ENCODE measurements at regions not wholly inside any gene's neighbourhood (a gene's known extent, or its start where the extent isn't known, plus 50 kb on each side); places are given as distances from the start of the nearest gene placed in this dataset.

DNA sequence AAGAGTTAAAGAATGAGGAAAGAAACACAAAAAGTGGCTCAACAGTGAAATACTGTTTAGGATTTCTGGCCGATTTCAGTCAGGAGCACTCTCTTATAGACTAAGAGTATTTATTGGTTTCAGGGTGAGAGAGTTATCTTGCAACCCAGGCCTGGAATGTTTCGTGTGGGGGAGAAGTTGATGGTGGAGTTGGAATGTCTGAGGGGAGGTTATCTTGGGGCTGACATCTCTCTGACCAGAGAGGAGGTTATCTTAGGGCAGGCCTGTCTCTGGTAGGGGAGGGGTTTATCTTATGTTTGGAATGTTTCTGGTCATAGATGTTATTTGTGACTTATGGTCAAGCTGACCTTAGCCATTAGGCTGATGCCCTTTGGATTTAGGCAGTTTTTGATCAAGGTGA, 80.3 kb downstream of the HTR1B start:
- intact Hi-C loops (cut with micrococcal nuclease), result no loop called here
- peaks cover 8 to 27% of the 10 kb centered on the region in 2 donors for H3K9me3 Mint-ChIP-seq
- no peaks in the 10 kb centered on the region for H3K36me3 ChIP-seq (ENCODE audit: control insufficient read depth, insufficient read depth, low read length)
- WGBS (ENCODE audit: insufficient coverage), result 80% methylated on average over 2 of the region's 2 CpGs
- peaks cover 16% of the 10 kb centered on the region for H3K36me3 Mint-ChIP-seq
- H3K27me3 Mint-ChIP-seq (ENCODE audit: low read depth in 2 of 2), result no peaks in the 10 kb centered on the region
- no peak overlapping the region for H3K27ac ChIP-seq (ENCODE audit: low read length)
- no peak overlapping the region for H3K4me3 Mint-ChIP-seq
- no peaks in the 10 kb centered on the region for H3K4me1 Mint-ChIP-seq
- no peak for TF ChIP-seq CTCF (IDR thresholded peaks at IDR 0.05)
- H3K9me3 ChIP-seq (ENCODE audit: control insufficient read depth, insufficient read depth, low read length), result peaks cover 2% of the 10 kb centered on the region
- no peak overlapping the region for H3K27ac Mint-ChIP-seq
- H3K27me3 ChIP-seq (ENCODE audit: control insufficient read depth, insufficient read depth, low read length), result no peaks in the 10 kb centered on the region
- no peaks in the 10 kb centered on the region for H3K4me1 ChIP-seq (ENCODE audit: control insufficient read depth, insufficient read depth, low read length)
- H3K4me3 ChIP-seq (ENCODE audit: low read length), result no peak overlapping the region
- DNase-seq (no peak), ATAC-seq (no peak)

DNA sequence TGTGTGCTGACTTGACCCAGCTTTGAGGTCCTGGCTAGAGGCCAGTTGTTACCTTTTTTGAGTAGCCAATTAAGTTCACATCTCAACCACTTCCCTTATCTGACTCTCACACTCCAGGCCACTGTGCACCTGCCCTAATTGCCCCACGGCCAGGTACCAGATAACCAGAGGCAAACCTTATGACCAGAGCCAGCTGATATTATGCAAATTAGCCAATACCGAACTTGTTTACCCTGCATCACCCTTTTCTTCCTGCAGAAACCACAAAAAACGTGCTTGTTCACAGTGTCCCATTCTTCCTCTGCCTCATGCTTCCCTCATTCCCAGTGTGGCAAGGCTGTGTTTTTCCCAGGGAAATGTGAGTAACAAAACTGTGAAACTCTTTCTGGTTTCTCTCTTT, 89.3 kb downstream of the HTR1B start:
- DNase-seq (no peak), ATAC-seq (no peak)
- H3K36me3 ChIP-seq (ENCODE audit: control insufficient read depth, insufficient read depth, low read length), result no peaks in the 10 kb centered on the region
- Mint-ChIP-seq H3K27me3 (ENCODE audit: low read depth in 2 of 2) (no peaks in the 10 kb centered on the region), H3K9me3 (peaks cover 15 to 19% of the 10 kb centered on the region in 2 donors), H3K27ac (no peak overlapping the region), H3K36me3 (peaks cover 7% of the 10 kb centered on the region), H3K4me1 (no peaks in the 10 kb centered on the region), H3K4me3 (no peak overlapping the region)
- H3K9me3 ChIP-seq (ENCODE audit: control insufficient read depth, insufficient read depth, low read length), result no peaks in the 10 kb centered on the region
- no peaks in the 10 kb centered on the region for H3K27me3 ChIP-seq (ENCODE audit: control insufficient read depth, insufficient read depth, low read length)
- H3K4me3 ChIP-seq (ENCODE audit: low read length), result no peak overlapping the region
- no peaks in the 10 kb centered on the region for H3K4me1 ChIP-seq (ENCODE audit: control insufficient read depth, insufficient read depth, low read length)
- WGBS (ENCODE audit: insufficient coverage), result 27% methylated on average over 3 of the region's 3 CpGs
- no peak for TF ChIP-seq CTCF (IDR thresholded peaks at IDR 0.05)
- H3K27ac ChIP-seq (ENCODE audit: low read length), result no peak overlapping the region
- intact Hi-C loops (cut with micrococcal nuclease), result no loop called here

- Mint-ChIP-seq H3K9me3 (peaks cover 12% of the 10 kb centered on the region in 2 donors), H3K27me3 (ENCODE audit: low read depth in 2 of 2) (no peaks in the 10 kb centered on the region)
- WGBS (ENCODE audit: insufficient coverage), result 54% methylated on average over 3 of the region's 5 CpGs
Observed at GRCh38 chr6:77371748-77372147, 91.5 kb downstream of the HTR1B start.

More at GRCh38 chr6:77371748-77372147, 91.5 kb downstream of the HTR1B start:
- peaks cover 5% of the 10 kb centered on the region for H3K36me3 Mint-ChIP-seq
- Histone ChIP-seq H3K27me3 (ENCODE audit: control insufficient read depth, insufficient read depth, low read length) (no peaks in the 10 kb centered on the region), H3K36me3 (ENCODE audit: control insufficient read depth, insufficient read depth, low read length) (no peaks in the 10 kb centered on the region), H3K27ac (ENCODE audit: low read length) (no peak overlapping the region), H3K4me1 (ENCODE audit: control insufficient read depth, insufficient read depth, low read length) (no peaks in the 10 kb centered on the region), H3K4me3 (ENCODE audit: low read length) (no peak overlapping the region), H3K9me3 (ENCODE audit: control insufficient read depth, insufficient read depth, low read length) (no peaks in the 10 kb centered on the region)
- intact Hi-C loops (cut with micrococcal nuclease), result no loop called here
- no peaks in the 10 kb centered on the region for H3K4me1 Mint-ChIP-seq
- no peak overlapping the region for H3K27ac Mint-ChIP-seq
- no peak for DNase-seq
- H3K4me3 Mint-ChIP-seq, result no peak overlapping the region
- TF ChIP-seq CTCF (IDR thresholded peaks at IDR 0.05), result no peak
- no peak for ATAC-seq

All from natural killer cell (primary cell).